Liver (tissue), 7 donors: ENCODE measurements at regions not wholly inside any gene's neighbourhood (a gene's known extent, or its start where the extent isn't known, plus 50 kb on each side); places are given as distances from the start of the nearest gene placed in this dataset.

Experiments
- DNase-seq: peaks from one replicate; pipeline ENCODE4 v3.0.0-alpha.2; 2017; ENCODE audit warnings: low spot score
- H3K27ac ChIP-seq, 2 donors: one replicate each; pipeline ENCODE4 v1.7.0; 2013; ENCODE audit warnings: inconsistent platforms in 2 of 2, low read length in 2 of 2, control low read depth in 1 of 2, low read depth in 1 of 2, mild to moderate bottlenecking in 1 of 2
- H3K27me3 ChIP-seq, 4 donors: one replicate each; pipeline versions ENCODE4 v1.6.1 to v1.7.0; 2013; ENCODE audit warnings: low read length in 3 of 4, inconsistent platforms in 1 of 4, mild to moderate bottlenecking in 1 of 4, moderate library complexity in 1 of 4; ENCODE audit not compliant: control insufficient read depth in 4 of 4, insufficient read depth in 4 of 4
- H3K36me3 ChIP-seq, 4 donors: one replicate each; pipeline versions ENCODE4 v1.6.1 to v1.7.0; 2013; ENCODE audit warnings: low read length in 3 of 4, mild to moderate bottlenecking in 3 of 4, low read depth in 1 of 4, moderate library complexity in 1 of 4; ENCODE audit not compliant: control insufficient read depth in 4 of 4, insufficient read depth in 3 of 4
- H3K4me1 ChIP-seq, 4 donors: one replicate each; pipeline versions ENCODE4 v1.6.1 to v1.7.0; 2013; ENCODE audit warnings: low read length in 3 of 4, mild to moderate bottlenecking in 3 of 4, moderate library complexity in 1 of 4; ENCODE audit not compliant: control insufficient read depth in 4 of 4, insufficient read depth in 4 of 4
- H3K4me3 ChIP-seq, 3 donors: one replicate each; pipeline versions ENCODE4 v1.6.1 to v1.7.0; 2013; ENCODE audit warnings: low read length in 3 of 3, control low read depth in 1 of 3, low read depth in 1 of 3, mild to moderate bottlenecking in 1 of 3
- H3K9ac ChIP-seq, 2 donors: one replicate each; pipeline ENCODE4 v1.7.0; 2013; ENCODE audit warnings: low read length in 2 of 2, mild to moderate bottlenecking in 2 of 2, moderate library complexity in 2 of 2, control low read depth in 1 of 2, low read depth in 1 of 2
- H3K9me3 ChIP-seq, 4 donors: one replicate each; pipeline versions ENCODE4 v1.6.1 to v1.7.0; 2013; ENCODE audit warnings: low read length in 3 of 4; ENCODE audit not compliant: control insufficient read depth in 4 of 4
- EGR1 ChIP-seq, 2 donors: IDR thresholded peaks; 2 replicates each; pipeline ENCODE4 v1.6.1; 2016 to 2018; ENCODE audit warnings: antibody characterized with exemption in 2 of 2, low read depth in 2 of 2
- FOXA1 ChIP-seq: IDR thresholded peaks from 2 replicates; pipeline ENCODE4 v1.6.1; 2016; ENCODE audit warnings: antibody characterized with exemption
- FOXA2 ChIP-seq: IDR thresholded peaks from 2 replicates; pipeline ENCODE4 v1.6.1; 2016; ENCODE audit warnings: antibody characterized with exemption
- GABPA ChIP-seq, 2 donors: IDR thresholded peaks in 1 of 2; conservative IDR thresholded peaks in 1 of 2; 2 replicates each; pipeline ENCODE4 v1.6.1; 2016; ENCODE audit warnings: antibody characterized with exemption in 2 of 2, mild to moderate bottlenecking in 1 of 2, moderate library complexity in 1 of 2
- JUND ChIP-seq, 2 donors: IDR thresholded peaks; 2 replicates each; pipeline ENCODE4 v1.6.1; 2016; ENCODE audit warnings: antibody characterized with exemption in 2 of 2
- NR2F2 ChIP-seq: IDR thresholded peaks from 2 replicates; pipeline ENCODE4 v1.6.1; 2016; ENCODE audit warnings: antibody characterized with exemption
- RAD21 ChIP-seq, 2 donors: IDR thresholded peaks; 2 replicates each; pipeline ENCODE4 v1.6.1; 2016; ENCODE audit warnings: antibody characterized with exemption in 2 of 2, mild to moderate bottlenecking in 2 of 2
- REST ChIP-seq: IDR thresholded peaks from 2 replicates; pipeline ENCODE4 v1.6.1; 2016; ENCODE audit warnings: antibody characterized with exemption, mild to moderate bottlenecking
- RXRA ChIP-seq, 2 donors: IDR thresholded peaks; 2 replicates each; pipeline ENCODE4 v1.6.1; 2017 to 2018; ENCODE audit warnings: antibody characterized with exemption in 2 of 2, mild to moderate bottlenecking in 1 of 2
- SP1 ChIP-seq: IDR thresholded peaks from 2 replicates; pipeline ENCODE4 v1.6.1; 2018; ENCODE audit warnings: antibody characterized with exemption, mild to moderate bottlenecking
- TAF1 ChIP-seq: conservative IDR thresholded peaks from 2 replicates; pipeline ENCODE4 v1.6.1; 2016; ENCODE audit warnings: antibody characterized with exemption, mild to moderate bottlenecking
- YY1 ChIP-seq: IDR thresholded peaks from 2 replicates; pipeline ENCODE4 v1.6.1; 2016; ENCODE audit warnings: antibody characterized with exemption, mild to moderate bottlenecking
- ZBTB33 ChIP-seq: IDR thresholded peaks from 2 replicates; pipeline ENCODE4 v1.6.1; 2016; ENCODE audit warnings: antibody characterized with exemption
- WGBS: extraction: QIAGEN DNeasy Blood & Tissue Kit; methylation state at CpG from one replicate; pipeline ENCODE4 v1.1.7; 2013; 5-methylcytosine and 5-hydroxymethylcytosine counted together
- TF ChIP-seq, protein P1 (sequence below): IDR thresholded peaks from 2 replicates; pipeline ENCODE4 v1.6.1; 2016; ENCODE audit warnings: antibody characterized with exemption
- TF ChIP-seq, protein P2 (sequence below): IDR thresholded peaks from 2 replicates; pipeline ENCODE4 v1.6.1; 2016; ENCODE audit warnings: antibody characterized with exemption
- donor health status: healthy.
- donor health status: healthy.
- donor health status: healthy.
- donor health status: healthy.

DNA sequence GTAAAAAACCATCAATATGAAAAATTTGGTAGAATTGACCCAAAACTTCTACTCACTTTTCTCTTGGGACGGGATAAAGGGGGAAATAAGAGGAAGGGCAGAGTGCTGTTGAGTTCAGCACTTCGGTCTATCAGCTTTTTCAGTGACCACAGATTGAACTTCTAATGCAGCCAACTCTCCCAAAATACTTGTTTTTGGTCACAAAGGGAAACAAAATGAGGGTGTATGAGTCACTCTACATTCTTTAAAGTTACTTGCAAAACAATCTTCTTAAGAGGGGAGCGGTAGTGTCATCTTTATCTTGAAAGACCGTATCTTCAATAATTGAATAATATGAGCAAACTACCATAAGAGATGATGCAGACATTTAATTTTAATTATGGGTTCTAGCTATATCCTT is 661.3 kb downstream of the CD109 start:
- DNase-seq = no peak
- TF ChIP-seq RXRA (IDR thresholded peaks at IDR 0.05) (no peak), YY1 (no peak), FOXA1 (no peak), TAF1 (no peak), JUND (IDR thresholded peaks at IDR 0.05) (no peak), GABPA (IDR thresholded peaks at IDR 0.05 in 1 of 2, conservative IDR thresholded peaks at IDR 0.05 in 1 of 2) (no peak)
- no peaks in the 10 kb centered on the region for H3K36me3 ChIP-seq
- H3K9ac ChIP-seq = no peak overlapping the region
- H3K4me3 ChIP-seq = no peak overlapping the region
- no peak overlapping the region for H3K27ac ChIP-seq
- H3K27me3 ChIP-seq = no peaks in the 10 kb centered on the region
- 78% methylated on average over 4 of the region's 4 CpGs for WGBS
- H3K4me1 ChIP-seq = no peaks in the 10 kb centered on the region
- H3K9me3 ChIP-seq = no peaks in the 10 kb centered on the region

DNA sequence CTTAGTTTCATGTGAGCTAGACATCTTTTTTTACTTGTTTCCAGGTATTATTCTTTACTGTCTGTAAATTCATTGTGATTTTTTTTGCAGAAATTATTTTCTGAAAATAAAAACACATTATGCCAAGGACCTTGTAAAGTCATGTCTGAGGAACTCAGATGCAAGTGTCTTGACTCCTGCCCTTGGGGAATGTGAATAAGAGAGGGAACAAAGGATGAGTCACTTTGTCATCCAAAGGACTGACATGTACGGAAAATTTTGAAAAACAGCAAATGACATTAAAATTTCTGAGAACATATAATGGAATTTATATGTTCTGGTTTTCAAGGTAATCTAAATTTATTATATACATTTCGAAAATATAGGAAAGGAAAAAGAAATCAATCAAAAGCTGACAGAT is 660.4 kb downstream of the CD109 start:
- Histone ChIP-seq H3K9ac (no peak overlapping the region), H3K36me3 (no peaks in the 10 kb centered on the region), H3K4me3 (no peak overlapping the region), H3K27me3 (no peaks in the 10 kb centered on the region), H3K9me3 (no peaks in the 10 kb centered on the region), H3K4me1 (no peaks in the 10 kb centered on the region), H3K27ac (no peak overlapping the region)
- no peak for TF ChIP-seq FOXA1
- no peak for TF ChIP-seq NR2F2
- TF ChIP-seq RXRA (IDR thresholded peaks at IDR 0.05) = no peak
- no peak for DNase-seq
- 57% methylated on average over 2 of the region's 2 CpGs for WGBS

- Histone ChIP-seq H3K4me1 (no peaks in the 10 kb centered on the region), H3K36me3 (no peaks in the 10 kb centered on the region), H3K27ac (no peak overlapping the region), H3K9ac (no peak overlapping the region), H3K4me3 (no peak overlapping the region), H3K27me3 (no peaks in the 10 kb centered on the region), H3K9me3 (no peaks in the 10 kb centered on the region)
- DNase-seq = no peak
- no peak for TF ChIP-seq TAF1
- TF ChIP-seq, protein P1, sequence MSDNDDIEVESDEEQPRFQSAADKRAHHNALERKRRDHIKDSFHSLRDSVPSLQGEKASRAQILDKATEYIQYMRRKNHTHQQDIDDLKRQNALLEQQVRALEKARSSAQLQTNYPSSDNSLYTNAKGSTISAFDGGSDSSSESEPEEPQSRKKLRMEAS = no peak
- no peak for TF ChIP-seq JUND (IDR thresholded peaks at IDR 0.05)
- TF ChIP-seq, protein P2, sequence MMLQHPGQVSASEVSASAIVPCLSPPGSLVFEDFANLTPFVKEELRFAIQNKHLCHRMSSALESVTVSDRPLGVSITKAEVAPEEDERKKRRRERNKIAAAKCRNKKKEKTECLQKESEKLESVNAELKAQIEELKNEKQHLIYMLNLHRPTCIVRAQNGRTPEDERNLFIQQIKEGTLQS = no peak
- no peak for TF ChIP-seq SP1
- TF ChIP-seq GABPA (IDR thresholded peaks at IDR 0.05 in 1 of 2, conservative IDR thresholded peaks at IDR 0.05 in 1 of 2) = no peak
- TF ChIP-seq FOXA2 = no peak
- TF ChIP-seq ZBTB33 = no peak
- no peak for TF ChIP-seq FOXA1
- TF ChIP-seq RAD21 (IDR thresholded peaks at IDR 0.05) = no peak
- TF ChIP-seq REST = no peak
- no peak for TF ChIP-seq EGR1 (IDR thresholded peaks at IDR 0.05; ENCODE audit: low read depth in 2 of 2)
- no peak for TF ChIP-seq RXRA (IDR thresholded peaks at IDR 0.05)
- WGBS = 71% methylated on average over 4 of the region's 4 CpGs
These were observed 651.0 kb downstream of the CD109 start for GRCh38 chr6:74346936-74347535.
